ENCODE measurements at regions not wholly inside any gene's neighbourhood (a gene's known extent, or its start where the extent isn't known, plus 50 kb on each side); places are given as distances from the start of the nearest gene placed in this dataset.

GRCh38 chr20:17042122-17042521 lies 184.7 kb upstream of the PCSK2 start:
- TF ChIP-seq, protein P1, sequence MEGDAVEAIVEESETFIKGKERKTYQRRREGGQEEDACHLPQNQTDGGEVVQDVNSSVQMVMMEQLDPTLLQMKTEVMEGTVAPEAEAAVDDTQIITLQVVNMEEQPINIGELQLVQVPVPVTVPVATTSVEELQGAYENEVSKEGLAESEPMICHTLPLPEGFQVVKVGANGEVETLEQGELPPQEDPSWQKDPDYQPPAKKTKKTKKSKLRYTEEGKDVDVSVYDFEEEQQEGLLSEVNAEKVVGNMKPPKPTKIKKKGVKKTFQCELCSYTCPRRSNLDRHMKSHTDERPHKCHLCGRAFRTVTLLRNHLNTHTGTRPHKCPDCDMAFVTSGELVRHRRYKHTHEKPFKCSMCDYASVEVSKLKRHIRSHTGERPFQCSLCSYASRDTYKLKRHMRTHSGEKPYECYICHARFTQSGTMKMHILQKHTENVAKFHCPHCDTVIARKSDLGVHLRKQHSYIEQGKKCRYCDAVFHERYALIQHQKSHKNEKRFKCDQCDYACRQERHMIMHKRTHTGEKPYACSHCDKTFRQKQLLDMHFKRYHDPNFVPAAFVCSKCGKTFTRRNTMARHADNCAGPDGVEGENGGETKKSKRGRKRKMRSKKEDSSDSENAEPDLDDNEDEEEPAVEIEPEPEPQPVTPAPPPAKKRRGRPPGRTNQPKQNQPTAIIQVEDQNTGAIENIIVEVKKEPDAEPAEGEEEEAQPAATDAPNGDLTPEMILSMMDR (IDR thresholded peaks at IDR 0.05) = no peak
- no peak for DNase-seq (ENCODE audit: low spot score)
- no peak for ATAC-seq (ENCODE audit: low FRiP score)

DNA sequence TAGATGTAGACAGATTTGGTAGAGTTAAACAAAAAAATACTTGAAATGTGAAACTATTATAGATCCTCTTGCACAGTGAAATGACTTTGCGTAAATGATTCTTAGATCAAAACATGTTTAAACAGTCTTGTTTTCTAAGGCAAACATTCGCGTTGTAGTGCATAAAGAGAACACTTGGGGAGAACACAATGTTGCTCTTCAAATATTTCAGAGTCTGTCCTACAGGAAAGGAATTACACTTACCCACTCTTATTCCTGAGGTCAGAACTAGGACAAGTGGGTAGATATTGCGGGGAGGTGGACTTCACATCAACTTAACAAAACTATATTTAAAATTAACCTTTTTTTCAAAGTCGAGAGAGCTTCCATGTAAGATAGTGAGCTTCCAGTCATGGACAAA lies 183.5 kb upstream of the PCSK2 start:
- DNase-seq (ENCODE audit: low spot score) (no peak), ATAC-seq (ENCODE audit: low FRiP score) (no peak)
- TF ChIP-seq, protein P1 (IDR thresholded peaks at IDR 0.05) = no peak

DNA sequence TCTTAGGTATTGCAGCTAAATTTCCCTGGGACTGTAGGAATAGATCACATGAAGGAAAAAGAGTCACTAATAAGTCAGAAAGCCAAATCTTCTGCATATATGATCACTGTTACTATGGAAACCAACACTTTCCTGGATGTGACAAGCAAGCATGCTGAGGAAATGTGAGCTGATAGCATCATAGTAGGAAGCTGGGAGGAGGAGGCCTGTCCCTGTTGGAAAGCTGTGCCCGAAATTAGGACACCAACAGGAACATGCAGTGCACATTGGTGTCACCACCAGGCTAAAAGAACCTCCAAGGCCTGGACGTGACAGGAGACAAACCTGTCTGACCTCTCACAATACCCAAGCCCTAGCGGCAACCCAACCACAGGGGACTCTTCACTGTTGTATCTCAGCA lies 181.9 kb upstream of the PCSK2 start:
- no peak for DNase-seq (ENCODE audit: low spot score)
- no peak for ATAC-seq (ENCODE audit: low FRiP score)
- TF ChIP-seq, protein P1 (IDR thresholded peaks at IDR 0.05) = no peak

DNA sequence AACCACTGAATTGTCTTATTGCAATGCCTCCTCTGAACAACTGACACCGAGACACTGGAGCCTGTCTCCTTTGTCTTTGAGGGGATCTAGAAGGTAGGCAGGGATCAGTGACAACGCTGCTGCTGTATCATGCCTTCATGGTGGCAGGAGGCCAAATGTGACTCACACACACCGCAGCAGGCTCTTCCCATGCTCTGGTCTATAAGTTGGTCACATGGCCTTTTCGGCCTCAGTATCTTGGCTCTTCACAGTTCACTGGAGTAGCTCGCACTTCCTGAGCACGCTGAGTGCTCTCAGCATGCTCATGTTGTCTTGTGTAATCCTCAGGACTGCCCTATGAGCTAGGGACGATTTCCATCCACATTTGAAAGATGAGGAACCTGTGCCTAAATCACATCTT lies 167.4 kb upstream of the PCSK2 start:
- TF ChIP-seq, protein P1 (IDR thresholded peaks at IDR 0.05) = no peak
- DNase-seq (ENCODE audit: low spot score) = no peak
- no peak for ATAC-seq (ENCODE audit: low FRiP score)

GRCh38 chr20:17061715-17062114 lies 165.1 kb upstream of the PCSK2 start:
- ATAC-seq (ENCODE audit: low FRiP score) (no peak), DNase-seq (ENCODE audit: low spot score) (no peak)
- TF ChIP-seq, protein P1 (IDR thresholded peaks at IDR 0.05) = no peak

DNA sequence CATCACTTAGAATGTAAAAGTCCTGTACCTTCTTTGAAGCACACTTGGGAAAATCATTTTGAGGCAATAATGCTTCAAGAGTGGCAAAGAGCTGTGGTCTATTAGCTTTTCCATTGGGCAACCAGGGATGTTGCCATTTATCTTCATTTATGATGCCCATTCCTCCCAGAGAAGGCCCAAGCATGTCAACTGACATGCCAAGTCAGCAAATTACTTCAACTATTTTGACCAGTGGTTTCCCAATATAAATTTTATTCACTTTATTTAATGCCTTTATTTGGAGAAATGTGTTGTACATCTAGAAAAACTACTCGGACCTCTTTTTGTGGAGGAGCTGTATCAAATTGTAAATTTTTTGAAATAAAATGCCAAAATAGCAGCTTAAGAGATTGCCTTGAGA lies 164.1 kb upstream of the PCSK2 start:
- ATAC-seq (ENCODE audit: low FRiP score) (no peak), DNase-seq (ENCODE audit: low spot score) (no peak)
- TF ChIP-seq, protein P1 (IDR thresholded peaks at IDR 0.05) = no peak

- DNase-seq (ENCODE audit: low spot score) (no peak), ATAC-seq (ENCODE audit: low FRiP score) (no peak)
- TF ChIP-seq, protein P1 (IDR thresholded peaks at IDR 0.05) = no peak
Observed at GRCh38 chr20:17066902-17067301, 159.9 kb upstream of the PCSK2 start.
